Epithelial cell of proximal tubule (primary cell): ENCODE measurements at regions not wholly inside any gene's neighbourhood (a gene's known extent, or its start where the extent isn't known, plus 50 kb on each side); places are given as distances from the start of the nearest gene placed in this dataset.
"Not testable (repeated sequence)": the region's sequence is repeated elsewhere in the genome, so short reads cannot be mapped to it uniquely, and the experiment has no call there.

Experiments used
- DNase-seq: peaks from one replicate; pipeline ENCODE4 v3.0.0-alpha.2; 2011; ENCODE audit warnings: low read depth
- H3K4me3 ChIP-seq: 2 replicates; pipeline ENCODE4 v1.5.1; 2011; ENCODE audit warnings: low read depth, mild to moderate bottlenecking, low read length
- CTCF ChIP-seq: conservative IDR thresholded peaks from 2 replicates; pipeline ENCODE4 v1.5.1; 2012; ENCODE audit warnings: low read depth, mild to moderate bottlenecking, low read length

- DNase-seq: no peak
- no peak overlapping the region for H3K4me3 ChIP-seq
- TF ChIP-seq CTCF: no peak
These were observed 209.9 kb downstream of the PARM1 start for GRCh38 chr4:75142850-75143249.

GRCh38 chr4:75142382-75142781, 209.5 kb downstream of the PARM1 start:
- DNase-seq: no peak
- TF ChIP-seq CTCF: no peak
- no peak overlapping the region for H3K4me3 ChIP-seq

- no peak for DNase-seq
- TF ChIP-seq CTCF: no peak
- no peak overlapping the region for H3K4me3 ChIP-seq
These were observed 208.2 kb downstream of the PARM1 start for GRCh38 chr4:75141162-75141561.

- H3K4me3 ChIP-seq: no peak overlapping the region
- TF ChIP-seq CTCF: no peak
- no peak for DNase-seq
These were observed 204.4 kb downstream of the PARM1 start for GRCh38 chr4:75137302-75137701.

GRCh38 chr4:75135068-75135825, 202.3 kb downstream of the PARM1 start:
- TF ChIP-seq CTCF: no peak
- no peak overlapping the region for H3K4me3 ChIP-seq
- DNase-seq: no peak

- not testable (repeated sequence) for H3K4me3 ChIP-seq, DNase-seq
These were observed 194.0 kb downstream of the PARM1 start for GRCh38 chr4:75126870-75127269.

GRCh38 chr4:75126058-75126457, 193.1 kb downstream of the PARM1 start:
- TF ChIP-seq CTCF: no peak
- DNase-seq: no peak
- no peak overlapping the region for H3K4me3 ChIP-seq
